OCI-LY1 (cell line): ENCODE measurements at regions not wholly inside any gene's neighbourhood (a gene's known extent, or its start where the extent isn't known, plus 50 kb on each side); places are given as distances from the start of the nearest gene placed in this dataset.

ENCODE experiments used
- EZH2 ChIP-seq: fragments of 200-600 bp; sonication (generic), shearing (Covaris generic); IDR thresholded peaks from 2 replicates; pipeline ENCODE4 v1.8.0; 2017; ENCODE audit warnings: borderline replicate concordance, mixed run types, mild to moderate bottlenecking, antibody characterized with exemption, low read length, moderate library complexity, mixed read lengths
- TF ChIP-seq, protein P1 (sequence below): fragments of 200-600 bp; sonication (generic), shearing (Covaris generic); IDR thresholded peaks from 2 replicates; pipeline ENCODE4 v1.5.1; 2017; ENCODE audit warnings: mild to moderate bottlenecking, antibody characterized with exemption, low read length, moderate library complexity, mixed read lengths

DNA sequence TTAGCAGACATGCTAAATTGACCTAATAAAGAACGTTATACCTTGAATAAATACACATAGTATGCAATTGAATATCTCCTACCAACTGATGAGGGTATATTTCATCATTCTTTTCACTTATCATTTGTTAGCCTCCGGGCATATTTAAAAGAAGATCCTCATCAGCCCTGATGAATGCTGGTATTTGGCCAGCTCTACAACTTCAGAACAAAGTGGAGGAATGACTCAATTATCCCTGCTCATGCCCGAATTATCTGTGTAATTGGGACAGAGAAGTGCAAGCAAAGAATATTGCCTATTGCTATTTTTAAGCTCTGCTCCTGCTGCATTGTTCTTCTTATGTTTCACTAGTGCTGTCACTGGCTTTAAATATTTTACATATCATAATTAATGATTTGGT, 622.1 kb downstream of the METTL15 start:
- TF ChIP-seq, protein P1, sequence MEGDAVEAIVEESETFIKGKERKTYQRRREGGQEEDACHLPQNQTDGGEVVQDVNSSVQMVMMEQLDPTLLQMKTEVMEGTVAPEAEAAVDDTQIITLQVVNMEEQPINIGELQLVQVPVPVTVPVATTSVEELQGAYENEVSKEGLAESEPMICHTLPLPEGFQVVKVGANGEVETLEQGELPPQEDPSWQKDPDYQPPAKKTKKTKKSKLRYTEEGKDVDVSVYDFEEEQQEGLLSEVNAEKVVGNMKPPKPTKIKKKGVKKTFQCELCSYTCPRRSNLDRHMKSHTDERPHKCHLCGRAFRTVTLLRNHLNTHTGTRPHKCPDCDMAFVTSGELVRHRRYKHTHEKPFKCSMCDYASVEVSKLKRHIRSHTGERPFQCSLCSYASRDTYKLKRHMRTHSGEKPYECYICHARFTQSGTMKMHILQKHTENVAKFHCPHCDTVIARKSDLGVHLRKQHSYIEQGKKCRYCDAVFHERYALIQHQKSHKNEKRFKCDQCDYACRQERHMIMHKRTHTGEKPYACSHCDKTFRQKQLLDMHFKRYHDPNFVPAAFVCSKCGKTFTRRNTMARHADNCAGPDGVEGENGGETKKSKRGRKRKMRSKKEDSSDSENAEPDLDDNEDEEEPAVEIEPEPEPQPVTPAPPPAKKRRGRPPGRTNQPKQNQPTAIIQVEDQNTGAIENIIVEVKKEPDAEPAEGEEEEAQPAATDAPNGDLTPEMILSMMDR, result no peak
- no peak for TF ChIP-seq EZH2
